ENCODE measurements at regions not wholly inside any gene's neighbourhood (a gene's known extent, or its start where the extent isn't known, plus 50 kb on each side); places are given as distances from the start of the nearest gene placed in this dataset.

DNA sequence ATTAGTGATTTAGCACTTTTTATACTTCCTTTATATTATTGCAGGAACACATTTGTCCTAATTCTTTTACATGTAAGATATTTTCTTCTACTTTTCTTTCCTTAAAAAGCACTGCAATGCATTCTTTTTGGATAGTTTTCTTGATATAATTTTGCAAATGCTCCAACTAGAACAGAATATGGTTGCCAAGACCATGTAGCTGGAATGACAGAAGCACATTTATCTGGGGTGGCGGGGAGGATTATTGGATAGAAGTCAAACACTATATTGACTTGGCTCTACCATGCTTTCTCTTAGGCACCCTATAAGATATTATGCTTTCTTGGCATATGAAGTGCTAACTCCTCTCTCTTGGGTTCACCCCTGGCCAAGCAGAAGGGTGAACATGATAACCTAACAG, 983.5 kb downstream of the FAT4 start:
- no peaks in the 10 kb centered on the region for H3K4me1 ChIP-seq (ENCODE audit: control insufficient read depth, extremely low read depth, insufficient read depth, low read length)
- no peak overlapping the region for H3K4me3 ChIP-seq (replicated peaks in 1 of 4; ENCODE audit: control extremely low read depth in 1 of 4, insufficient read depth in 1 of 4, low read depth in 3 of 4, low read length in 4 of 4)
- H4K20me1 ChIP-seq (ENCODE audit: control insufficient read depth, extremely low read depth, insufficient read depth, low read length): no peaks in the 10 kb centered on the region
- H3K4me2 ChIP-seq (ENCODE audit: extremely low read depth, insufficient read depth, low read length): no peak overlapping the region
- no peaks in the 10 kb centered on the region for H3K9me3 ChIP-seq (ENCODE audit: control insufficient read depth, insufficient read depth, low read depth, low read length)
- H3K79me2 ChIP-seq (ENCODE audit: control insufficient read depth, insufficient read depth, low read length): no peaks in the 10 kb centered on the region
- DNase-seq (ENCODE audit: low read depth in 2 of 2): no peak
- no peak overlapping the region for H3K9ac ChIP-seq (ENCODE audit: insufficient read depth, low read length)
- no peak for TF ChIP-seq EZH2 (IDR thresholded peaks at IDR 0.05; ENCODE audit: low read length, missing control alignments)
- TF ChIP-seq, protein P1, sequence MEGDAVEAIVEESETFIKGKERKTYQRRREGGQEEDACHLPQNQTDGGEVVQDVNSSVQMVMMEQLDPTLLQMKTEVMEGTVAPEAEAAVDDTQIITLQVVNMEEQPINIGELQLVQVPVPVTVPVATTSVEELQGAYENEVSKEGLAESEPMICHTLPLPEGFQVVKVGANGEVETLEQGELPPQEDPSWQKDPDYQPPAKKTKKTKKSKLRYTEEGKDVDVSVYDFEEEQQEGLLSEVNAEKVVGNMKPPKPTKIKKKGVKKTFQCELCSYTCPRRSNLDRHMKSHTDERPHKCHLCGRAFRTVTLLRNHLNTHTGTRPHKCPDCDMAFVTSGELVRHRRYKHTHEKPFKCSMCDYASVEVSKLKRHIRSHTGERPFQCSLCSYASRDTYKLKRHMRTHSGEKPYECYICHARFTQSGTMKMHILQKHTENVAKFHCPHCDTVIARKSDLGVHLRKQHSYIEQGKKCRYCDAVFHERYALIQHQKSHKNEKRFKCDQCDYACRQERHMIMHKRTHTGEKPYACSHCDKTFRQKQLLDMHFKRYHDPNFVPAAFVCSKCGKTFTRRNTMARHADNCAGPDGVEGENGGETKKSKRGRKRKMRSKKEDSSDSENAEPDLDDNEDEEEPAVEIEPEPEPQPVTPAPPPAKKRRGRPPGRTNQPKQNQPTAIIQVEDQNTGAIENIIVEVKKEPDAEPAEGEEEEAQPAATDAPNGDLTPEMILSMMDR (conservative IDR thresholded peaks at IDR 0.05 in 1 of 2, IDR thresholded peaks at IDR 0.05 in 1 of 2; ENCODE audit: low read depth in 1 of 2, low read length in 2 of 2): no peak
- no peaks in the 10 kb centered on the region for H3K27me3 ChIP-seq (ENCODE audit: control insufficient read depth, insufficient read depth, low read length)
- H3K36me3 ChIP-seq (ENCODE audit: control insufficient read depth, insufficient read depth, low read length): no peaks in the 10 kb centered on the region
- no peak overlapping the region for H3K27ac ChIP-seq (ENCODE audit: insufficient read depth, low read length)
- no peak overlapping the region for H2AFZ ChIP-seq (ENCODE audit: low read length)

DNA sequence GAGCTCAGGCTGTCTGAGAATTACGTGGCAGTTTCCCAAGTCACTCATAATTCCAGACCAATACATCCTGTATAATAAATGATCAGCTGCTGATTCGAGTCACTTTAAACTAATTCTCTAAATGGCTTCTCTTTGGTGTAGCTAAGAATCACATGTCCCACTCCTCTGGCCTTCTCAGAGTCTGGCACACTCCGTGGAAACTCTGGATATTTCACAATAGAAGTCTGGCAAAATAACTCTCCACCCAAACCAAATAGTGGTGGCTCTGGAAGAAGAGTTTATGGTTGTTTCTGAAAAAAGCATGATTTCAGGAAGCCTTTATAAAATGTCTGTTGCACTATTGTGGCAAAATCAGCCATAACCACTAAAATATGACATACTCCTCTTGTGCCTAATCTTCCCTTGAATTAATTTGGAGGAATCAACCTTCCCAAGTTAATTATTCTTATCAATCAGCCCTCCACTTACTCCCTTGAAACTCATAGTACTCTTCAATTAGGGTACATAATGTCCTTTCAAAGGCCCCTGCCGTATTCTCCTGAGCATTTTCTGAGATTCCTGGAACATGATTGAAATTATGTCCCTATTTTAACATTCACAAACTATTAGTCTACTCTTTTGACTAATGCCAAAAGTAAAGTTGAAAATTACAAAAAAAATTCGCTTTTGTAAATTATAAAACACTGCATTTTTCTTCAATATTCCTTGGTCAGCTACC, 991.6 kb downstream of the FAT4 start:
- TF ChIP-seq, protein P1 (conservative IDR thresholded peaks at IDR 0.05 in 1 of 2, IDR thresholded peaks at IDR 0.05 in 1 of 2; ENCODE audit: low read depth in 1 of 2, low read length in 2 of 2): no peak
- TF ChIP-seq EZH2 (IDR thresholded peaks at IDR 0.05; ENCODE audit: low read length, missing control alignments): no peak
- H3K4me2 ChIP-seq (ENCODE audit: extremely low read depth, insufficient read depth, low read length): no peak overlapping the region
- DNase-seq (ENCODE audit: low read depth in 2 of 2): peak; percentile 3 to 40
- H3K27ac ChIP-seq (ENCODE audit: insufficient read depth, low read length): no peak overlapping the region
- no peaks in the 10 kb centered on the region for H3K36me3 ChIP-seq (ENCODE audit: control insufficient read depth, insufficient read depth, low read length)
- peak overlapping the region; percentile 42 for H2AFZ ChIP-seq (ENCODE audit: low read length)
- H4K20me1 ChIP-seq (ENCODE audit: control insufficient read depth, extremely low read depth, insufficient read depth, low read length): no peaks in the 10 kb centered on the region
- no peaks in the 10 kb centered on the region for H3K9me3 ChIP-seq (ENCODE audit: control insufficient read depth, insufficient read depth, low read depth, low read length)
- H3K9ac ChIP-seq (ENCODE audit: insufficient read depth, low read length): no peak overlapping the region
- H3K4me1 ChIP-seq (ENCODE audit: control insufficient read depth, extremely low read depth, insufficient read depth, low read length): no peaks in the 10 kb centered on the region
- no peaks in the 10 kb centered on the region for H3K27me3 ChIP-seq (ENCODE audit: control insufficient read depth, insufficient read depth, low read length)
- H3K4me3 ChIP-seq (replicated peaks in 1 of 4; ENCODE audit: control extremely low read depth in 1 of 4, insufficient read depth in 1 of 4, low read depth in 3 of 4, low read length in 4 of 4): no peak overlapping the region
- no peaks in the 10 kb centered on the region for H3K79me2 ChIP-seq (ENCODE audit: control insufficient read depth, insufficient read depth, low read length)

DNA sequence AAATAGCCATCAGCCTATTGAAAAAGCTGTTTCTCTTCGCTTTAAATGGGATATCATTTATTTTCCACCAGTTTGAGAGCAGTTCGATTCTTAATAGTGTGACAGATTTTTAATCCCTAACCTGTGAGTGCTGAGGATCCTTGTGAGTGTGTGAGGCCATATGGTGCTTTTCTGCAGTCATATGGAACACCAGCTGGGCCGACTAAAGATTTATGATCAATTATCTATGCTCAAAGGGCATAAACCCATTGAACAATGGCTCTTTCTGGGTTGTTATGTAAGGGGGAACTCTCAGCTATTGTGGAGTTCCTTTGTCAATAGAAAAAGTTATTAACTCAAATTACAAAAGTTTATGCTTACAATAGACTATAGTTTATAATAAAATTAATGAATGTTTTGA, 1003.6 kb downstream of the FAT4 start:
- no peaks in the 10 kb centered on the region for H3K36me3 ChIP-seq (ENCODE audit: control insufficient read depth, insufficient read depth, low read length)
- H3K4me2 ChIP-seq (ENCODE audit: extremely low read depth, insufficient read depth, low read length): no peak overlapping the region
- H3K79me2 ChIP-seq (ENCODE audit: control insufficient read depth, insufficient read depth, low read length): no peaks in the 10 kb centered on the region
- no peak for TF ChIP-seq EZH2 (IDR thresholded peaks at IDR 0.05; ENCODE audit: low read length, missing control alignments)
- TF ChIP-seq, protein P1 (conservative IDR thresholded peaks at IDR 0.05 in 1 of 2, IDR thresholded peaks at IDR 0.05 in 1 of 2; ENCODE audit: low read depth in 1 of 2, low read length in 2 of 2): no peak
- no peak overlapping the region for H3K27ac ChIP-seq (ENCODE audit: insufficient read depth, low read length)
- no peak overlapping the region for H3K4me3 ChIP-seq (replicated peaks in 1 of 4; ENCODE audit: control extremely low read depth in 1 of 4, insufficient read depth in 1 of 4, low read depth in 3 of 4, low read length in 4 of 4)
- no peak for DNase-seq (ENCODE audit: low read depth in 2 of 2)
- H3K4me1 ChIP-seq (ENCODE audit: control insufficient read depth, extremely low read depth, insufficient read depth, low read length): no peaks in the 10 kb centered on the region
- H3K27me3 ChIP-seq (ENCODE audit: control insufficient read depth, insufficient read depth, low read length): no peaks in the 10 kb centered on the region
- no peaks in the 10 kb centered on the region for H4K20me1 ChIP-seq (ENCODE audit: control insufficient read depth, extremely low read depth, insufficient read depth, low read length)
- H3K9me3 ChIP-seq (ENCODE audit: control insufficient read depth, insufficient read depth, low read depth, low read length): no peaks in the 10 kb centered on the region
- H2AFZ ChIP-seq (ENCODE audit: low read length): no peak overlapping the region
- no peak overlapping the region for H3K9ac ChIP-seq (ENCODE audit: insufficient read depth, low read length)

Data from fibroblast of lung (primary cell).